ENCODE measurements at regions not wholly inside any gene's neighbourhood (a gene's known extent, or its start where the extent isn't known, plus 50 kb on each side); places are given as distances from the start of the nearest gene placed in this dataset.

- no peak for DNase-seq (ENCODE audit: extremely low spot score, unreplicated experiment)
- H3K9me3 Mint-ChIP-seq, result no peaks in the 10 kb centered on the region
- H3K27ac Mint-ChIP-seq, result no peak overlapping the region
- peaks cover 3% of the 10 kb centered on the region for H3K36me3 Mint-ChIP-seq
- H3K4me1 Mint-ChIP-seq (ENCODE audit: unreplicated experiment), result peaks cover 7% of the 10 kb centered on the region
- no peak overlapping the region for H3K4me3 Mint-ChIP-seq
- no peak for TF ChIP-seq CTCF (conservative IDR thresholded peaks at IDR 0.05)
- H3K27me3 Mint-ChIP-seq, result no peaks in the 10 kb centered on the region
These were observed 159.5 kb downstream of the UGT8 start for GRCh38 chr4:114758066-114758465.

GRCh38 chr4:114768501-114768900 is 169.9 kb downstream of the UGT8 start:
- no peak for TF ChIP-seq CTCF (conservative IDR thresholded peaks at IDR 0.05)
- no peaks in the 10 kb centered on the region for H3K27me3 Mint-ChIP-seq
- H3K4me3 Mint-ChIP-seq, result no peak overlapping the region
- no peak overlapping the region for H3K27ac Mint-ChIP-seq
- H3K4me1 Mint-ChIP-seq (ENCODE audit: unreplicated experiment), result no peaks in the 10 kb centered on the region
- H3K36me3 Mint-ChIP-seq, result no peaks in the 10 kb centered on the region
- no peak for DNase-seq (ENCODE audit: extremely low spot score, unreplicated experiment)
- H3K9me3 Mint-ChIP-seq, result no peaks in the 10 kb centered on the region

- TF ChIP-seq CTCF (conservative IDR thresholded peaks at IDR 0.05), result no peak
- H3K9me3 Mint-ChIP-seq, result no peaks in the 10 kb centered on the region
- no peak overlapping the region for H3K27ac Mint-ChIP-seq
These were observed 172.0 kb downstream of the UGT8 start for GRCh38 chr4:114770624-114771023.

GRCh38 chr4:114773339-114773738 is 174.7 kb downstream of the UGT8 start:
- no peaks in the 10 kb centered on the region for H3K9me3 Mint-ChIP-seq
- H3K4me3 Mint-ChIP-seq, result no peak overlapping the region
- no peaks in the 10 kb centered on the region for H3K4me1 Mint-ChIP-seq (ENCODE audit: unreplicated experiment)
- no peak for DNase-seq (ENCODE audit: extremely low spot score, unreplicated experiment)
- H3K36me3 Mint-ChIP-seq, result no peaks in the 10 kb centered on the region
- H3K27me3 Mint-ChIP-seq, result no peaks in the 10 kb centered on the region
- no peak overlapping the region for H3K27ac Mint-ChIP-seq
- no peak for TF ChIP-seq CTCF (conservative IDR thresholded peaks at IDR 0.05)

More at GRCh38 chr4:114770624-114771023, 172.0 kb downstream of the UGT8 start:
- Mint-ChIP-seq H3K4me3 (no peak overlapping the region), H3K27me3 (no peaks in the 10 kb centered on the region), H3K36me3 (no peaks in the 10 kb centered on the region), H3K4me1 (ENCODE audit: unreplicated experiment) (no peaks in the 10 kb centered on the region)
- no peak for DNase-seq (ENCODE audit: extremely low spot score, unreplicated experiment)
